ENCODE measurements at regions not wholly inside any gene's neighbourhood (a gene's known extent, or its start where the extent isn't known, plus 50 kb on each side); places are given as distances from the start of the nearest gene placed in this dataset.

DNA sequence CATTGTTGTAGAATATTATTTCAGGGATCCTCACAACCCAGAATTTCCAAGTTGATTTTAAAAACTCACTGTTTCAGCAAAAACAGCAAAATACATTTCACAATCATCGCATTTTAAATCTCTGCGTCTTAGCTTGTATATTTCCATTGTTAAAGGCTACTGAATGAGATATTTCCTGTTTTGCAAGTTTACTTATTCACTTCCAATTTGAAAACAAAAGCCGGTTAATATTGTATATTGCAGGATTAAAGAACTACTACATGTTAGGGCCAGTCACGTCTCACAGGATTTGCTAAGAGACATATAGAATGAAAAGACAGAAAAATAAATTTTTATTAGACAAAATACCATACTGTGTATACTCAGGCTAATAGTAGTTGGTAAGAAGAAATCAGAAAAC is 395.9 kb upstream of the CDH9 start:
- Histone ChIP-seq H3F3A (ENCODE audit: control insufficient read depth, insufficient read depth) (no peaks in the 10 kb centered on the region), H3K27ac (ENCODE audit: low read depth, low read length) (no peak overlapping the region), H3K79me2 (ENCODE audit: control insufficient read depth, low read length) (no peaks in the 10 kb centered on the region), H3K4me1 (ENCODE audit: control insufficient read depth, low read length) (no peaks in the 10 kb centered on the region), H3K36me3 (ENCODE audit: control insufficient read depth, low read length) (no peaks in the 10 kb centered on the region), H3K4me2 (ENCODE audit: low read length) (no peak overlapping the region), H3K9me3 (ENCODE audit: control insufficient read depth, insufficient read depth, low read length) (no peaks in the 10 kb centered on the region), H4K20me1 (ENCODE audit: control insufficient read depth, insufficient read depth, low read depth, low read length) (no peaks in the 10 kb centered on the region), H3K9me2 (replicated peaks; ENCODE audit: control insufficient read depth, low read length) (no peaks in the 10 kb centered on the region), H3K4me3 (ENCODE audit: low read length) (no peak overlapping the region), H3K27me3 (ENCODE audit: control insufficient read depth, low read length) (no peaks in the 10 kb centered on the region)
- TF ChIP-seq EZH2phosphoT487 (IDR thresholded peaks at IDR 0.05; ENCODE audit: borderline replicate concordance, low read length): no peak
- TF ChIP-seq, protein P1, sequence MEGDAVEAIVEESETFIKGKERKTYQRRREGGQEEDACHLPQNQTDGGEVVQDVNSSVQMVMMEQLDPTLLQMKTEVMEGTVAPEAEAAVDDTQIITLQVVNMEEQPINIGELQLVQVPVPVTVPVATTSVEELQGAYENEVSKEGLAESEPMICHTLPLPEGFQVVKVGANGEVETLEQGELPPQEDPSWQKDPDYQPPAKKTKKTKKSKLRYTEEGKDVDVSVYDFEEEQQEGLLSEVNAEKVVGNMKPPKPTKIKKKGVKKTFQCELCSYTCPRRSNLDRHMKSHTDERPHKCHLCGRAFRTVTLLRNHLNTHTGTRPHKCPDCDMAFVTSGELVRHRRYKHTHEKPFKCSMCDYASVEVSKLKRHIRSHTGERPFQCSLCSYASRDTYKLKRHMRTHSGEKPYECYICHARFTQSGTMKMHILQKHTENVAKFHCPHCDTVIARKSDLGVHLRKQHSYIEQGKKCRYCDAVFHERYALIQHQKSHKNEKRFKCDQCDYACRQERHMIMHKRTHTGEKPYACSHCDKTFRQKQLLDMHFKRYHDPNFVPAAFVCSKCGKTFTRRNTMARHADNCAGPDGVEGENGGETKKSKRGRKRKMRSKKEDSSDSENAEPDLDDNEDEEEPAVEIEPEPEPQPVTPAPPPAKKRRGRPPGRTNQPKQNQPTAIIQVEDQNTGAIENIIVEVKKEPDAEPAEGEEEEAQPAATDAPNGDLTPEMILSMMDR (IDR thresholded peaks at IDR 0.05; ENCODE audit: low read depth, low read length, poor library complexity, severe bottlenecking): no peak

DNA sequence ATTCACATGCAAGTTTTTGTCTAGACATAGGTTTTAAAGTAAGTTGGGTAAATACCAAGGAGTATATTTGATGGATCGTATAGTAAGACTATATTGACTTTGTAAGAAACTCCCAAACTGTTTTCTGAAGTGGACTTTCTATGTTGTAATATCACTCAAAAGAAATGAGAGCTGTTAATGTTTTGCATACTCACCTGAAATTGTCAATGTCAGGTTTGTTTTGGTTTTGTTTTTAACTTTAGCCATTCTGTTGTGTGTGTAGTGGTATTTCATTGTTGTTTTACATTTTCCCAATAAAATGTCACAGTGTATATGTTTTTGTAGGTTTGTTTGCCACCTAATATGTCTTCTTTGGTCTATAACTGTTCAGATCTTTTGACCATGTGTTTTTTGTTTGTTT is 375.7 kb upstream of the CDH9 start:
- Histone ChIP-seq H3K79me2 (ENCODE audit: control insufficient read depth, low read length) (no peaks in the 10 kb centered on the region), H3K36me3 (ENCODE audit: control insufficient read depth, low read length) (no peaks in the 10 kb centered on the region), H3K9me2 (replicated peaks; ENCODE audit: control insufficient read depth, low read length) (no peaks in the 10 kb centered on the region), H4K20me1 (ENCODE audit: control insufficient read depth, insufficient read depth, low read depth, low read length) (no peaks in the 10 kb centered on the region), H3K27me3 (ENCODE audit: control insufficient read depth, low read length) (no peaks in the 10 kb centered on the region), H3F3A (ENCODE audit: control insufficient read depth, insufficient read depth) (no peaks in the 10 kb centered on the region), H3K27ac (ENCODE audit: low read depth, low read length) (no peak overlapping the region), H3K9me3 (ENCODE audit: control insufficient read depth, insufficient read depth, low read length) (no peaks in the 10 kb centered on the region), H3K4me3 (ENCODE audit: low read length) (no peak overlapping the region), H3K4me2 (ENCODE audit: low read length) (no peak overlapping the region), H3K4me1 (ENCODE audit: control insufficient read depth, low read length) (no peaks in the 10 kb centered on the region)
- TF ChIP-seq EZH2phosphoT487 (IDR thresholded peaks at IDR 0.05; ENCODE audit: borderline replicate concordance, low read length): no peak
- TF ChIP-seq, protein P1 (IDR thresholded peaks at IDR 0.05; ENCODE audit: low read depth, low read length, poor library complexity, severe bottlenecking): no peak

DNA sequence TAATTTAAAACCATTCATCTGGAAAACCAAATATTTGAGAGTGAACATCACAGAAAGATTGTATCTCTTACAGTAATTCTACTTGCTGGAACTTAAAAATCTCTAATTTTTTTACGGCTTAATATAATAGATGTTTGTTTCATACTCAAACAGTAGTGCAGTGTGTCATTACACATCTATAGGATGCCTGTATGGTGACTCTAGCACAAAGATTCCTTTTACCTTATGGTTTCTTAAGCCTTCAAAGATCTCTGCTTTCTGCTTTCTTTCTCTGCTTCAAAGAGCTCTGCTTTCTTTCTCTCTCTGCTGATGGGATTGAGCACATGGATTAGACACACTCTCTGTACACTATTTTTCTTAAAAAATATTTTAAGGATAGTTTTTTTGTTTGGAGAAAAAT is 374.0 kb upstream of the CDH9 start:
- no peaks in the 10 kb centered on the region for H3K36me3 ChIP-seq (ENCODE audit: control insufficient read depth, low read length)
- no peaks in the 10 kb centered on the region for H3K9me3 ChIP-seq (ENCODE audit: control insufficient read depth, insufficient read depth, low read length)
- H3K27ac ChIP-seq (ENCODE audit: low read depth, low read length): no peak overlapping the region
- H3K4me2 ChIP-seq (ENCODE audit: low read length): no peak overlapping the region
- H3K27me3 ChIP-seq (ENCODE audit: control insufficient read depth, low read length): no peaks in the 10 kb centered on the region
- no peak for TF ChIP-seq EZH2phosphoT487 (IDR thresholded peaks at IDR 0.05; ENCODE audit: borderline replicate concordance, low read length)
- TF ChIP-seq, protein P1 (IDR thresholded peaks at IDR 0.05; ENCODE audit: low read depth, low read length, poor library complexity, severe bottlenecking): no peak
- H3F3A ChIP-seq (ENCODE audit: control insufficient read depth, insufficient read depth): no peaks in the 10 kb centered on the region
- H3K4me3 ChIP-seq (ENCODE audit: low read length): no peak overlapping the region
- no peaks in the 10 kb centered on the region for H3K4me1 ChIP-seq (ENCODE audit: control insufficient read depth, low read length)
- H3K9me2 ChIP-seq (replicated peaks; ENCODE audit: control insufficient read depth, low read length): no peaks in the 10 kb centered on the region
- H3K79me2 ChIP-seq (ENCODE audit: control insufficient read depth, low read length): no peaks in the 10 kb centered on the region
- H4K20me1 ChIP-seq (ENCODE audit: control insufficient read depth, insufficient read depth, low read depth, low read length): no peaks in the 10 kb centered on the region

DNA sequence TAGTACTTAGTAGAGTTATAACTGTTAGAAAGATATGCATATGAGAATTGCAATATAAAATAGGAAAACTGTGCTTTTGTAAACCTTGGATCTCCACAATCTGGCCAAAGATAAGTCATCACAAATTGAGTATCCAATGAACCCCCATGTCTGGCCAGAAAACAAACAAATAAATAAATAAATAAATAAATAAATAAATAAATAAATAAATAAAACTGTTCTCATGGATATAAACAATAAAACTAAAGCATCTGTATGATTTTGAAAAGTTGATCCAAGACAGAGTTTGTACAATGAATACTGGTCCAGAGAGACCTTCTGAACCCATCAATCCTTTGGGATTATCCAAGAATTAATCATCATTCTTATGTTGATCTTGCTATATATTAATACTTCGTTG is 367.6 kb upstream of the CDH9 start:
- H3K36me3 ChIP-seq (ENCODE audit: control insufficient read depth, low read length): no peaks in the 10 kb centered on the region
- H3K9me3 ChIP-seq (ENCODE audit: control insufficient read depth, insufficient read depth, low read length): no peaks in the 10 kb centered on the region
- H4K20me1 ChIP-seq (ENCODE audit: control insufficient read depth, insufficient read depth, low read depth, low read length): no peaks in the 10 kb centered on the region
- H3K79me2 ChIP-seq (ENCODE audit: control insufficient read depth, low read length): no peaks in the 10 kb centered on the region
- H3K9me2 ChIP-seq (replicated peaks; ENCODE audit: control insufficient read depth, low read length): no peaks in the 10 kb centered on the region
- no peaks in the 10 kb centered on the region for H3K4me1 ChIP-seq (ENCODE audit: control insufficient read depth, low read length)
- no peaks in the 10 kb centered on the region for H3K27me3 ChIP-seq (ENCODE audit: control insufficient read depth, low read length)
- H3K4me2 ChIP-seq (ENCODE audit: low read length): no peak overlapping the region
- H3K4me3 ChIP-seq (ENCODE audit: low read length): no peak overlapping the region
- TF ChIP-seq, protein P1 (IDR thresholded peaks at IDR 0.05; ENCODE audit: low read depth, low read length, poor library complexity, severe bottlenecking): no peak
- no peak for TF ChIP-seq EZH2phosphoT487 (IDR thresholded peaks at IDR 0.05; ENCODE audit: borderline replicate concordance, low read length)
- H3F3A ChIP-seq (ENCODE audit: control insufficient read depth, insufficient read depth): no peaks in the 10 kb centered on the region
- no peak overlapping the region for H3K27ac ChIP-seq (ENCODE audit: low read depth, low read length)
